ENCODE measurements at regions not wholly inside any gene's neighbourhood (a gene's known extent, or its start where the extent isn't known, plus 50 kb on each side); places are given as distances from the start of the nearest gene placed in this dataset.
"Not testable (repeated sequence)": the region's sequence is repeated elsewhere in the genome, so short reads cannot be mapped to it uniquely, and the experiment has no call there.

DNA sequence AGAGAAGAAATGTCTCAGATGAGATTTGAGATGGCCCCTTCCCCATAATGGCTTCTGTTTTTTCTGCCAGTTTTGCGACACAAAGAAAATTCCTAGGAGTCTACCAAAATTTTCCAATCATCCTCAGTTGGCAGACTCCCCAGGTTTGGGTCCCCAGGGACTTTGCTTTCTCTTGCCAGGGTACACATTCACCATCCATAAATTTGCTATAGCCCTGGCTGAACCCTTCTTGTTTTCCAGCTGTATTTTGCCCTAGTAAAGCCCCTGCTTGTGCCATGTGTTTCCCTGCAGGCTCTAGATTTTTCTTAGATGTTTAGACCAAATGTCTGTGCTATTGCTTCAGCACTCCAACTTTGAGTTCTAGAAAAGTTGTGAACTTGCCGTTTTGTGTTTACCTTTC lies 283.2 kb downstream of the ANXA1 start:
- H3K4me3 Mint-ChIP-seq = no peak overlapping the region
- CTCF ChIA-PET = interaction anchor here (0.7 kb wide), 1 partner anchor 610 kb away, joined by 3 read pairs; no protein-coding TSS in a partner anchor

GRCh38 chr9:73437758-73438157 lies 286.1 kb downstream of the ANXA1 start:
- H3K27ac Mint-ChIP-seq = no peak overlapping the region
- POLR2A ChIA-PET = no interaction called here
- DNase-seq = no peak
- no peaks in the 10 kb centered on the region for H3K9me3 Mint-ChIP-seq (ENCODE audit: low read depth)
- CTCF ChIA-PET = no interaction called here
- no peaks in the 10 kb centered on the region for H3K36me3 Mint-ChIP-seq (ENCODE audit: low read depth)
- H3K27me3 Mint-ChIP-seq = no peaks in the 10 kb centered on the region
- H3K4me3 Mint-ChIP-seq = no peak overlapping the region
- ATAC-seq = no peak
- intact Hi-C loops (cut with DNase I, micrococcal nuclease) = no loop called here
- no peaks in the 10 kb centered on the region for H3K4me1 Mint-ChIP-seq

More for the DNA sequence above, 283.2 kb downstream of the ANXA1 start:
- no peaks in the 10 kb centered on the region for H3K9me3 Mint-ChIP-seq (ENCODE audit: low read depth)
- intact Hi-C loops (cut with DNase I, micrococcal nuclease) = no loop called here
- H3K36me3 Mint-ChIP-seq (ENCODE audit: low read depth) = no peaks in the 10 kb centered on the region
- no peak for ATAC-seq
- POLR2A ChIA-PET = no interaction called here
- no peaks in the 10 kb centered on the region for H3K4me1 Mint-ChIP-seq
- no peak for DNase-seq
- no peaks in the 10 kb centered on the region for H3K27me3 Mint-ChIP-seq
- H3K27ac Mint-ChIP-seq = no peak overlapping the region

- not testable (repeated sequence) for DNase-seq
Observed at GRCh38 chr9:73439839-73440238, 288.2 kb downstream of the ANXA1 start.

GRCh38 chr9:73441223-73441622 lies 289.6 kb downstream of the ANXA1 start:
- H3K27ac Mint-ChIP-seq = no peak overlapping the region
- DNase-seq (no peak), ATAC-seq (no peak)
- H3K36me3 Mint-ChIP-seq (ENCODE audit: low read depth) = no peaks in the 10 kb centered on the region
- H3K9me3 Mint-ChIP-seq (ENCODE audit: low read depth) = no peaks in the 10 kb centered on the region
- ChIA-PET CTCF (interaction anchor here (0.5 kb wide), 1 partner anchor 124 kb away, joined by 3 read pairs; no protein-coding TSS in a partner anchor), POLR2A (no interaction called here)
- H3K27me3 Mint-ChIP-seq = no peaks in the 10 kb centered on the region
- H3K4me3 Mint-ChIP-seq = no peak overlapping the region
- intact Hi-C loops (cut with DNase I, micrococcal nuclease) = loop anchor here in 1 of 2 experiments (10.0 kb wide), 1 partner anchor 56 kb away; no protein-coding TSS in a partner anchor
- H3K4me1 Mint-ChIP-seq = no peaks in the 10 kb centered on the region

More at GRCh38 chr9:73439839-73440238, 288.2 kb downstream of the ANXA1 start:
- ATAC-seq; H3K4me3 Mint-ChIP-seq; H3K9me3 Mint-ChIP-seq (ENCODE audit: low read depth); H3K4me1 Mint-ChIP-seq; POLR2A ChIA-PET; H3K27me3 Mint-ChIP-seq; H3K27ac Mint-ChIP-seq; CTCF ChIA-PET; H3K36me3 Mint-ChIP-seq (ENCODE audit: low read depth): not testable (repeated sequence)
- intact Hi-C loops (cut with DNase I, micrococcal nuclease) = loop anchor here in 1 of 2 experiments (10.0 kb wide), 1 partner anchor 55 kb away; no protein-coding TSS in a partner anchor

- intact Hi-C loops (cut with DNase I, micrococcal nuclease) = loop anchor here in 1 of 2 experiments (10.0 kb wide), 1 partner anchor 57 kb away; no protein-coding TSS in a partner anchor
- ChIA-PET CTCF (interaction anchor here (0.5 kb wide), 1 partner anchor 123 kb away, joined by 3 read pairs; no protein-coding TSS in a partner anchor), POLR2A (no interaction called here)
- Mint-ChIP-seq H3K36me3 (ENCODE audit: low read depth) (no peaks in the 10 kb centered on the region), H3K9me3 (ENCODE audit: low read depth) (no peaks in the 10 kb centered on the region), H3K27me3 (no peaks in the 10 kb centered on the region), H3K4me1 (no peaks in the 10 kb centered on the region), H3K27ac (no peak overlapping the region), H3K4me3 (no peak overlapping the region)
- DNase-seq (no peak), ATAC-seq (no peak)
Observed at GRCh38 chr9:73441890-73442818, 290.5 kb downstream of the ANXA1 start.

DNA sequence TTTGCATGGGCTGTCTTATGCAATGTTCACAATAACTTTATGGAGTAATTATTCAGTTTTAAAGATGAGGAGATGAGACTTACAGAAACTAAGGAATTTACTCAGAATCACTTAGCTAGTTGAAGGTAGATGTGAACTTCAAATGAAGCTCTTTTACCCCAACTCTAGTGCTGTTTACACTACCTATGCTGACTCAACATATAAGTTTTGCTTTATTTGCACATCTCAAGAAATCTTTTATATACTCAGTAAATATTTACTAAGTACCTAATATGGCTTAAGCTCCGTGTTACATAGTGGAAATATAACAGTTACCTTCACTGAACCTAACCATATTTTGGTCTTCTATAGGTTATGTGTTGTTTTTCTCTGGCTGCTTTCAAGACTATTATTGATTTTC lies 293.2 kb downstream of the ANXA1 start:
- H3K4me3 Mint-ChIP-seq = no peak overlapping the region

GRCh38 chr9:73445384-73445783 lies 293.7 kb downstream of the ANXA1 start:
- POLR2A ChIA-PET, CTCF ChIA-PET, H3K27me3 Mint-ChIP-seq: not testable (repeated sequence)

More for the DNA sequence above, 293.2 kb downstream of the ANXA1 start:
- Mint-ChIP-seq H3K27ac (no peak overlapping the region), H3K36me3 (ENCODE audit: low read depth) (no peaks in the 10 kb centered on the region), H3K4me1 (no peaks in the 10 kb centered on the region), H3K9me3 (ENCODE audit: low read depth) (no peaks in the 10 kb centered on the region), H3K27me3 (no peaks in the 10 kb centered on the region)
- DNase-seq (no peak), ATAC-seq (no peak)
- ChIA-PET POLR2A (no interaction called here), CTCF (no interaction called here)
- intact Hi-C loops (cut with DNase I, micrococcal nuclease) = loop anchor here in 1 of 2 experiments (10.0 kb wide), 1 partner anchor 60 kb away; no protein-coding TSS in a partner anchor

DNA sequence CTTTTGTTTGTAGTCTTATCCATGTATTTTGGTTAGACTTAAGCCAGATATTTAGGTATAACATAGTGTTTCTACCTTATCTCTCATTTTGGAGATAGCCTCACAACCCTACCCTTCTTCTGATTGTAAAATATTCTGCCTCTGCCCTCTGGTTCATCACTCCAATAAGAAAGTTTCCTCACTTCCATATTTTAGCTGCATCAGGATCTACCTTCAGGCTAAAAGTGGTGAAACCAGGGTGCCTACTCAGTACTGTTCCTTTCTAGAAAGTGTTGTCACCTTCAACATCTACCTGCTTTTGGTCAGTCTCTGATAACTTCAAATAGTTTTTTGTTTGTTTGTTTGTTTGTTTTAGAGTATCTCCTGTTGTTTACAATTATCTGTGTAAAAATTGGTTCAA lies 294.6 kb downstream of the ANXA1 start:
- H3K27me3 Mint-ChIP-seq = no peaks in the 10 kb centered on the region
- no peak for DNase-seq
- H3K9me3 Mint-ChIP-seq (ENCODE audit: low read depth) = no peaks in the 10 kb centered on the region
- intact Hi-C loops (cut with DNase I, micrococcal nuclease) = loop anchor here in 1 of 2 experiments (10.0 kb wide), 1 partner anchor 62 kb away; no protein-coding TSS in a partner anchor
- H3K4me1 Mint-ChIP-seq = no peaks in the 10 kb centered on the region
- ChIA-PET POLR2A (no interaction called here), CTCF (interaction anchor here (0.7 kb wide), 1 partner anchor 130 kb away, joined by 3 read pairs; no protein-coding TSS in a partner anchor)
- H3K4me3 Mint-ChIP-seq = no peak overlapping the region
- H3K27ac Mint-ChIP-seq = no peak overlapping the region
- no peak for ATAC-seq
- no peaks in the 10 kb centered on the region for H3K36me3 Mint-ChIP-seq (ENCODE audit: low read depth)

More at GRCh38 chr9:73445384-73445783, 293.7 kb downstream of the ANXA1 start:
- intact Hi-C loops (cut with DNase I, micrococcal nuclease) = loop anchor here in 1 of 2 experiments (10.0 kb wide), 1 partner anchor 61 kb away; no protein-coding TSS in a partner anchor
- H3K9me3 Mint-ChIP-seq (ENCODE audit: low read depth); H3K36me3 Mint-ChIP-seq (ENCODE audit: low read depth); H3K4me3 Mint-ChIP-seq; DNase-seq; ATAC-seq; H3K4me1 Mint-ChIP-seq; H3K27ac Mint-ChIP-seq: not testable (repeated sequence)

DNA sequence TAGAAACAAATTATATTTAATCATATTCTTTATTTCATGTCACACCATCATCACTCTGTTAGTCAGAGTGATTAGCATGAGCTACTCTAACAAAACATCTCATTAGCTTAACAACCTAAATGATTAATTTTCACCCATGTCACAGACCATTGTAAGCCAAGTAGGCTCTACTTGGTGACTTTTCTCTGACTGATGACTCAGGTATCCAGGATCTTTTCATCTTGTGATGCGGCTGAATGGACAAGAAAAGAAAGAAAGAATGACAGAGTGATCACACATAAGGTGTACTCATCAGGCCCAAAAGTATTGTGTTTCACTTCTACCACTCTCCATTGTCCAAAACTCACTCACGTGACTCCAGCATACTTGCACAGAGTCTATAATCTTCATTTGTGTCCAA lies 299.3 kb downstream of the ANXA1 start:
- no peak for DNase-seq
- no peak for ATAC-seq
- ChIA-PET CTCF (interaction anchor here (0.7 kb wide), 1 partner anchor 1011 kb away, joined by 3 read pairs; no protein-coding TSS in a partner anchor), POLR2A (no interaction called here)
- intact Hi-C loops (cut with DNase I, micrococcal nuclease) = no loop called here
- H3K27ac Mint-ChIP-seq = no peak overlapping the region
- no peaks in the 10 kb centered on the region for H3K36me3 Mint-ChIP-seq (ENCODE audit: low read depth)
- no peaks in the 10 kb centered on the region for H3K9me3 Mint-ChIP-seq (ENCODE audit: low read depth)
- H3K4me3 Mint-ChIP-seq = no peak overlapping the region
- H3K4me1 Mint-ChIP-seq = no peaks in the 10 kb centered on the region
- H3K27me3 Mint-ChIP-seq = no peaks in the 10 kb centered on the region

DNA sequence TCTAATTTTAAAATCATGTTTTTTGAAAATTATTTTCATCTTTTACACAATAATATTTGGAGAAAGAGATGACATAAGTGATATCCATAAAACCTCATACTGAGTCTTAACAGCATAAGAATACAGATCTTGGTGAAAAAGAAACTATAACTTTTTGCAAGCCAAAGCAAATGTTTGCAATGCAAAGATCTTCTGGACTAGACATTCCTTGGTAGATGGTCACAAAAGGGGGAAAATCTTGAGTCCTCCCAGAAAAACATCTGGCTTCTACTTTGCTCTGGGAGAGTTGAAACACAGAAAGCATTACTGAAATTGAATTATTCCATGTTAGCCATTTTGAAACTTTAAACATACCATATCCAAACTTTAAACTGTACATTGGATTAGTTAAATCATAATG lies 308.2 kb downstream of the ANXA1 start:
- Mint-ChIP-seq H3K9me3 (ENCODE audit: low read depth) (no peaks in the 10 kb centered on the region), H3K4me1 (no peaks in the 10 kb centered on the region), H3K4me3 (no peak overlapping the region), H3K27me3 (no peaks in the 10 kb centered on the region), H3K27ac (no peak overlapping the region), H3K36me3 (ENCODE audit: low read depth) (no peaks in the 10 kb centered on the region)
- intact Hi-C loops (cut with DNase I, micrococcal nuclease) = no loop called here
- ATAC-seq (no peak), DNase-seq (no peak)
- ChIA-PET POLR2A (no interaction called here), CTCF (interaction anchor here (0.7 kb wide), 1 partner anchor 597 kb away, joined by 3 read pairs; no protein-coding TSS in a partner anchor)

DNA sequence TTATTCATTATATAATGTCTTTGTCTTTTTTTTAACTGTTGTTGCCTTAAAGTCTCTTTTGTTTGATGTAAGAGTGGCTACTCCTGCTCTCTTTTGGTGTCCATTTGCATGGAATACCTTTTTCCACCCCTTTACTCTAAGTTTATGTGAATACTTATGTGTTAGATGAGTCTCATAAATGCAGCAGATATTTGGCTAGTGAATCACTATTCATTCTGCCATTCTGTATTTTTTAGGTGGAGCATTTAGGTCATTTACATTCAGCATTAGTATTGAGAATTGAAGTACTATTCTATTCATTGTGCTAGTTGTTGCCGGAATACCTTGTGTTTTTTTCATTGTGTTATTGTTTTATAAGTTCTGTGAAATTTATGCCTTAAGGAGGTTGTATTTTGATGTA lies 317.1 kb downstream of the ANXA1 start:
- no peak overlapping the region for H3K4me3 Mint-ChIP-seq
- intact Hi-C loops (cut with DNase I, micrococcal nuclease) = no loop called here
- ChIA-PET CTCF (no interaction called here), POLR2A (interaction anchor here (0.7 kb wide), 1 partner anchor 10 kb away, joined by 5 read pairs; no protein-coding TSS in a partner anchor)
- H3K4me1 Mint-ChIP-seq = no peaks in the 10 kb centered on the region
- DNase-seq = no peak
- ATAC-seq = no peak
- no peaks in the 10 kb centered on the region for H3K36me3 Mint-ChIP-seq (ENCODE audit: low read depth)
- peaks cover 2% of the 10 kb centered on the region for H3K9me3 Mint-ChIP-seq (ENCODE audit: low read depth)
- no peak overlapping the region for H3K27ac Mint-ChIP-seq
- peaks cover 2% of the 10 kb centered on the region for H3K27me3 Mint-ChIP-seq

DNA sequence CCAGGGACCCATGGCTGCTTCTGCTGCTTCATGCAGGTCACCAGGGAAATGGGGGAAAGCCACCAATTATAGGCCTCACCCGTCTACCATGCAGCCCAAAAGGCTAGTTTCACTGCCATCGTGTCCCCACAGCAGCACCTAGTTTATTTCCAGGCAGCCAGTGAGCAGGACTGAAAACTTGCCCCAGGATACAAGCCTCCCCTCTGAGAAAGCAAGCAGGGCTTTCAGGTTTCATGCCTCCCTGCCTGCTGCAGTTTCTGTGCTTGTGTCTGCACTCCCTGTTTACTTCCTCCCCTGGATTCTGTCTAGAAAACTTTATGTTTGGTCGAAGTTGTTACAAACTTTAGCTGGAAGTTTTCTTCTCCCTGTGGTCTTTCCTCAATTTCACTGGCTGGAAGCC lies 319.1 kb downstream of the ANXA1 start:
- ChIA-PET POLR2A (no interaction called here), CTCF (no interaction called here)
- Mint-ChIP-seq H3K4me3 (no peak overlapping the region), H3K27ac (no peak overlapping the region), H3K27me3 (peaks cover 2% of the 10 kb centered on the region), H3K4me1 (no peaks in the 10 kb centered on the region), H3K36me3 (ENCODE audit: low read depth) (no peaks in the 10 kb centered on the region), H3K9me3 (ENCODE audit: low read depth) (peaks cover 2% of the 10 kb centered on the region)
- ATAC-seq (no peak), DNase-seq (no peak)
- intact Hi-C loops (cut with DNase I, micrococcal nuclease) = no loop called here

Measured in activated CD4-positive, alpha-beta T cell treated with anti-CD3 and anti-CD28 coated beads for 36 hours (primary cell).